Thymus (tissue), 11 donors: ENCODE measurements at regions not wholly inside any gene's neighbourhood (a gene's known extent, or its start where the extent isn't known, plus 50 kb on each side); places are given as distances from the start of the nearest gene placed in this dataset.

Source experiments
- DNase-seq, 9 donors: peaks; one replicate each; pipeline ENCODE4 v3.0.0-alpha.2; 2013; ENCODE audit warnings: low spot score in 9 of 9, low read depth in 6 of 9, missing footprints in 1 of 9
- H3K27ac ChIP-seq, 2 donors: one replicate each; pipeline ENCODE4 v1.5.1; 2013; ENCODE audit warnings: control low read depth in 1 of 2, low read depth in 1 of 2, low read length in 1 of 2, mild to moderate bottlenecking in 1 of 2, moderate library complexity in 1 of 2
- H3K27me3 ChIP-seq, 2 donors: one replicate each; pipeline ENCODE4 v1.5.1; 2013; ENCODE audit warnings: low read length in 1 of 2; ENCODE audit not compliant: control insufficient read depth in 2 of 2, insufficient read depth in 1 of 2
- H3K36me3 ChIP-seq, 2 donors: one replicate each; pipeline ENCODE4 v1.5.1; 2013; ENCODE audit warnings: low read length in 1 of 2, mild to moderate bottlenecking in 1 of 2, moderate library complexity in 1 of 2; ENCODE audit not compliant: control insufficient read depth in 2 of 2, insufficient read depth in 2 of 2
- H3K4me1 ChIP-seq, 2 donors: one replicate each; pipeline ENCODE4 v1.5.1; 2013; ENCODE audit warnings: low read length in 2 of 2; ENCODE audit not compliant: control insufficient read depth in 2 of 2, insufficient read depth in 2 of 2
- H3K4me3 ChIP-seq, 2 donors: one replicate each; pipeline ENCODE4 v1.5.1; 2013; ENCODE audit warnings: low read length in 2 of 2, control low read depth in 1 of 2, mild to moderate bottlenecking in 1 of 2
- H3K9me3 ChIP-seq, 2 donors: one replicate each; pipeline ENCODE4 v1.5.1; 2013; ENCODE audit warnings: low read length in 1 of 2, mild to moderate bottlenecking in 1 of 2; ENCODE audit not compliant: control insufficient read depth in 2 of 2, insufficient read depth in 1 of 2
- WGBS: extraction: QIAGEN DNeasy Blood & Tissue Kit; methylation state at CpG from one replicate; pipeline ENCODE4 v1.1.7; 2013; 5-methylcytosine and 5-hydroxymethylcytosine counted together
- donor health status: healthy.

- no peak for DNase-seq
- Histone ChIP-seq H3K36me3 (no peaks in the 10 kb centered on the region), H3K4me1 (no peaks in the 10 kb centered on the region), H3K27me3 (no peaks in the 10 kb centered on the region), H3K9me3 (no peaks in the 10 kb centered on the region), H3K27ac (no peak overlapping the region), H3K4me3 (no peak overlapping the region)
Measured at GRCh38 chr4:31220921-31221320, 500.8 kb downstream of the PCDH7 start.

GRCh38 chr4:31228068-31228467 is 507.9 kb downstream of the PCDH7 start:
- Histone ChIP-seq H3K27me3 (no peaks in the 10 kb centered on the region), H3K4me1 (no peaks in the 10 kb centered on the region), H3K27ac (no peak overlapping the region), H3K9me3 (no peaks in the 10 kb centered on the region), H3K36me3 (no peaks in the 10 kb centered on the region), H3K4me3 (no peak overlapping the region)
- 86% methylated on average over 4 of the region's 4 CpGs for WGBS
- no peak for DNase-seq

DNA sequence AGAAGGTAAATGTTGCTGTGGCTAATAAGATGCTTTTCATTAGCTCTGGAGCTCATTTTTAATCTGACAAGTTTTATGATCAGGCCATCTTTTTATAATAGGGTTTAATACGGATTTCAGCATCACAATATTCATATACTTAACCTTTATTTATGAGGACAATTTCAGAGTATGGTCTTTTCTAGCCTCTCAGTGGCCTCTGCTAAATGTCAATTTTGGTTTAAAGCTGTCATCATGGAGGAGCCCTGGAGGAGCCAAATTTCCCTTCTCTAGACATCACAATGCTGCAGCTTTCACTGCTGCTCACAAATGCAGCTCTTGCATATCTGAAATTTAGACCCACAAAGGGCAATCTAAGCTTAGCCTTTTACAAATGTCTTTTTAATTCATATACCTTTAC is 510.4 kb downstream of the PCDH7 start:
- no peak for DNase-seq
- Histone ChIP-seq H3K27ac (no peak overlapping the region), H3K4me3 (no peak overlapping the region), H3K27me3 (no peaks in the 10 kb centered on the region), H3K9me3 (no peaks in the 10 kb centered on the region), H3K4me1 (no peaks in the 10 kb centered on the region), H3K36me3 (no peaks in the 10 kb centered on the region)
- 84% methylated on average over 1 of the region's 1 CpG for WGBS

GRCh38 chr4:31234494-31234893 is 514.3 kb downstream of the PCDH7 start:
- Histone ChIP-seq H3K36me3 (no peaks in the 10 kb centered on the region), H3K27me3 (no peaks in the 10 kb centered on the region), H3K4me3 (no peak overlapping the region), H3K9me3 (no peaks in the 10 kb centered on the region), H3K27ac (no peak overlapping the region), H3K4me1 (no peaks in the 10 kb centered on the region)
- WGBS: 94% methylated on average over 2 of the region's 2 CpGs
- no peak for DNase-seq

DNA sequence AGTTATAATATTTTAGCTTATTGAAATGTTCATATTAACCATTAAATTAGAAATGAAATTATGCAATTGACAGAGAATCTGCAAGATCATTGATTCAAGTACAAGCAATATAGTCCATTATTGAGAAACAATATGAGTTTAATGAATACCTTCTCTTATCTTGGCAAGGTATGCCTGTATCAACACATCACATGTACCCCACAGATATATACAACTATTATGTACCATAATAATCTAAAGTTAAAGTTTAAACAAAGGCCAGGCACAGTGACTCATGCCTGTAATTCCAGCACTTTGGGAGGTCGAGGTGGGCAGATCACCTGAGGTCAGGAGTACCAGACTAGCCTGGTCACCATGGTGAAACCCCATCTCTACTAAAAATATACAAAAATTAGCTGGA is 514.7 kb downstream of the PCDH7 start:
- Histone ChIP-seq H3K9me3 (no peaks in the 10 kb centered on the region), H3K4me1 (no peaks in the 10 kb centered on the region), H3K36me3 (no peaks in the 10 kb centered on the region), H3K27ac (no peak overlapping the region), H3K4me3 (no peak overlapping the region), H3K27me3 (no peaks in the 10 kb centered on the region)
- WGBS: 80% methylated on average over 1 of the region's 1 CpG
- DNase-seq: no peak

DNA sequence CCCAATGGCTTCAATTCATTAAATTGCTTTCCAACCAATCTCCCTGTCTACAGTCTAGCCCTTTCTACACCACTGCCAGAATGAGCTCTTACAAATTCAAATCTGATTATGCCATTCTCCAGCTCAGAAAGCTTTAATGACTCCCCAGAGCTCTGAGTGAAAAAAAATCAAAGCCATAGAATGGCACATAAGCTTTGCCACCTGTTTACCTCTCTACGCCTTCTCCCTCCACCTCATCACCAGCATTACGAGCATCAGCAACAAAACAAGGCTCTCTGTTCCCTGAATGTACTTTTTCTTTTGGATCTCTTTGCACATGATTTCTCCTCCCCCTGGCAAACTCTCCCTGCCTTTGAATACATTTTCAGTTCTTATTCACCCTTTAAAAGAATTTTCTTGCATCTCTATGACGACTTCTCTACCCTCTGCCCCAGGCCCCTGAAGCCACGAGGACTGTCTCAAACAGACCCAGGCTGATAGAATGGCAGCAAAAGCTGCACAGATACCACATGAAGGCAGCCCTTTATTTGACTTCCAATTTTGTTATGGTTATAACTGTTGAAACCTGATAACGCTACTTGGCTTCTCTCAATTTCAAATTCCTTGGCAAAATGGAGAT is 516.0 kb downstream of the PCDH7 start:
- WGBS: 88% methylated on average over 5 of the region's 5 CpGs

DNA sequence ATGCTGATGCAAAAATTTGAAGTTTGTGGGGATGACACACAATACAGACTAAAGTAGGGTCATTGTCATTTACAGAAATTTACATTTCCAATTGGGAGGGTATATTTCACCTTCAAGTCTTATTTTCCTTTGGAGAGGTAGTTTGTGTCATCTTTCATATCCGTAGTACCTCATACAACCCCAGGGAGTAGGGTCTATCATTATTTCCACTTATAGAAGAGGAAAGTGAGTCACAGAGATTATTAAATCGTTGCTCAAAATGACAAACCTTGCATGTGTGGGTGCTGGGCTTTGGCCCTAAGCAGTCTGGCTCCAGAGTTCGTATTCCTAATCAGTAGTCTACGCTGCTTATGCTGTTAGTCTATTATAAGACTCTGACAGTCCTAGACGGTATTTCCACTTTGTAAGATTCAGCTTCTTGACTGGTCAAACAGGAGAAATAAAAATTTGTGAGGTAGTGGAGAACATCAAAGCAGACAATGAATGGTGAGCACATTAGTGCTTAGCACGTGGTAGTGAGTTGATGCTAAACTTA is 516.5 kb downstream of the PCDH7 start:
- Histone ChIP-seq H3K9me3 (no peaks in the 10 kb centered on the region), H3K36me3 (no peaks in the 10 kb centered on the region), H3K4me3 (no peak overlapping the region), H3K4me1 (no peaks in the 10 kb centered on the region), H3K27me3 (no peaks in the 10 kb centered on the region), H3K27ac (no peak overlapping the region)
- DNase-seq: no peak
- WGBS: 84% methylated on average over 6 of the region's 6 CpGs

More for the DNA sequence above, 516.0 kb downstream of the PCDH7 start:
- H3K4me3 ChIP-seq: no peak overlapping the region
- H3K9me3 ChIP-seq: no peaks in the 10 kb centered on the region
- H3K36me3 ChIP-seq: no peaks in the 10 kb centered on the region
- H3K4me1 ChIP-seq: no peaks in the 10 kb centered on the region
- H3K27me3 ChIP-seq: no peaks in the 10 kb centered on the region
- no peak for DNase-seq
- H3K27ac ChIP-seq: no peak overlapping the region

- Histone ChIP-seq H3K27me3 (no peaks in the 10 kb centered on the region), H3K27ac (no peak overlapping the region), H3K4me1 (no peaks in the 10 kb centered on the region), H3K4me3 (no peak overlapping the region), H3K9me3 (no peaks in the 10 kb centered on the region), H3K36me3 (no peaks in the 10 kb centered on the region)
- DNase-seq: no peak
Measured at GRCh38 chr4:31237233-31237632, 517.1 kb downstream of the PCDH7 start.

GRCh38 chr4:31239886-31240285 is 519.7 kb downstream of the PCDH7 start:
- Histone ChIP-seq H3K27me3 (no peaks in the 10 kb centered on the region), H3K36me3 (no peaks in the 10 kb centered on the region), H3K4me3 (no peak overlapping the region), H3K4me1 (no peaks in the 10 kb centered on the region), H3K27ac (no peak overlapping the region), H3K9me3 (no peaks in the 10 kb centered on the region)
- DNase-seq: no peak
